Calu3 (cell line): ENCODE measurements at regions not wholly inside any gene's neighbourhood (a gene's known extent, or its start where the extent isn't known, plus 50 kb on each side); places are given as distances from the start of the nearest gene placed in this dataset.

Source experiments
- BruUV-seq: library from RNA; stranded (reverse); fragments of 400-500 nt; replicated peaks from 2 replicates; lab custom pipeline; 2021; lab: Mats Ljungman, UMichigan
- CTCF ChIA-PET: fragments of 300-600 bp; sonication (Branson Sonifier 250); formaldehyde crosslinking; loops from one replicate; lab custom pipeline; 2022; ENCODE audit warnings: antibody characterized with exemption; lab: Charles Lee
- DNase-seq: peaks from one replicate; pipeline ENCODE4 v3.0.0; 2022
- H3K27ac Mint-ChIP-seq: one replicate; pipeline ENCODE4 v1.8.0; 2022; ENCODE audit warnings: mixed read lengths; ENCODE audit not compliant: unreplicated experiment
- H3K27me3 Mint-ChIP-seq: one replicate; pipeline ENCODE4 v1.8.0; 2022; ENCODE audit warnings: mixed read lengths; ENCODE audit not compliant: unreplicated experiment
- H3K36me3 Mint-ChIP-seq: one replicate; pipeline ENCODE4 v1.8.0; 2022; ENCODE audit warnings: mild to moderate bottlenecking, moderate library complexity, mixed read lengths; ENCODE audit not compliant: insufficient read depth, unreplicated experiment
- H3K4me1 Mint-ChIP-seq: one replicate; pipeline ENCODE4 v1.8.0; 2022; ENCODE audit warnings: mild to moderate bottlenecking, low read depth, mixed read lengths; ENCODE audit not compliant: unreplicated experiment
- H3K4me3 Mint-ChIP-seq: one replicate; pipeline ENCODE4 v1.8.0; 2022; ENCODE audit warnings: mild to moderate bottlenecking, low read depth, moderate library complexity, mixed read lengths; ENCODE audit not compliant: unreplicated experiment
- H3K9me3 Mint-ChIP-seq: one replicate; pipeline ENCODE4 v1.8.0; 2022; ENCODE audit warnings: low read depth, mixed read lengths; ENCODE audit not compliant: unreplicated experiment
- CTCF ChIP-seq: fragments of 200-600 bp; IDR thresholded peaks from one replicate; pipeline ENCODE4 v1.8.0; 2022; ENCODE audit warnings: antibody characterized with exemption; ENCODE audit not compliant: unreplicated experiment
- intact Hi-C: fragments of 100-400 bp; cut with micrococcal nuclease; formaldehyde crosslinking; loops from one replicate; pipeline ENCODE4 v1.10.0; 2022; ENCODE audit not compliant: unreplicated experiment

DNA sequence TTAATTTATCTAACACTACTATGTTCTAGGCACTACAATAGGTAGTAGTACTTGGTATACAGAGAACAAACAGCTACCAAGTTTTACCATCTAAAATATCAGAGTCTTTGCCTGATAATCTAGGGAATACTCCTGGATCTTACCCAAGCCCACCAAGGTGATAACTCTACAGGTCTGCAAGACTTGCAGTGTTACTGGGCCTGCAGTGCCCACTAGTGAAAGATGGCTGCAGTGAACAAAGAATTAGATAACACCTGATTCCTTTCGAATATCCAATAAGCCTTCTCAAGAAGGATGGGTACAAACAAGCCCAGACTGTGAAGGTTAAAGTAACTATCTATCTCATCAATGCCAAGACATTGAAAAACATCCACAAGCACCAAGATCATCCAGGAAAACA lies 317.0 kb upstream of the DCBLD2 start:
- no peaks in the 10 kb centered on the region for H3K4me1 Mint-ChIP-seq
- no peak for DNase-seq
- H3K27ac Mint-ChIP-seq: no peak overlapping the region
- TF ChIP-seq CTCF: no peak
- no peak overlapping the region for H3K4me3 Mint-ChIP-seq
- H3K9me3 Mint-ChIP-seq: no peaks in the 10 kb centered on the region
- CTCF ChIA-PET: no interaction called here
- H3K36me3 Mint-ChIP-seq: no peaks in the 10 kb centered on the region
- BruUV-seq: no TSS peak
- no peaks in the 10 kb centered on the region for H3K27me3 Mint-ChIP-seq
- intact Hi-C loops: no loop called here

- intact Hi-C loops: no loop called here
Observed at GRCh38 chr3:99212969-99213368, 311.5 kb upstream of the DCBLD2 start.

GRCh38 chr3:99211309-99211708 lies 309.8 kb upstream of the DCBLD2 start:
- Mint-ChIP-seq H3K4me3 (no peak overlapping the region), H3K9me3 (peaks cover 3% of the 10 kb centered on the region), H3K27ac (no peak overlapping the region), H3K36me3 (no peaks in the 10 kb centered on the region), H3K27me3 (no peaks in the 10 kb centered on the region), H3K4me1 (no peaks in the 10 kb centered on the region)
- no peak for DNase-seq
- CTCF ChIA-PET: interaction anchor here (0.6 kb wide), 1 partner anchor 687 kb away, joined by 6 read pairs; no protein-coding TSS in a partner anchor
- intact Hi-C loops: no loop called here
- no TSS peak for BruUV-seq
- TF ChIP-seq CTCF: no peak

More at GRCh38 chr3:99212969-99213368, 311.5 kb upstream of the DCBLD2 start:
- no peak overlapping the region for H3K27ac Mint-ChIP-seq
- no peaks in the 10 kb centered on the region for H3K36me3 Mint-ChIP-seq
- no peaks in the 10 kb centered on the region for H3K27me3 Mint-ChIP-seq
- no peaks in the 10 kb centered on the region for H3K4me1 Mint-ChIP-seq
- TF ChIP-seq CTCF: no peak
- H3K9me3 Mint-ChIP-seq: peaks cover 3% of the 10 kb centered on the region
- DNase-seq: no peak
- no peak overlapping the region for H3K4me3 Mint-ChIP-seq
- BruUV-seq: no TSS peak
- CTCF ChIA-PET: interaction anchor here (1.9 kb wide), 1 partner anchor 12 kb away, joined by 4 read pairs; no protein-coding TSS in a partner anchor

DNA sequence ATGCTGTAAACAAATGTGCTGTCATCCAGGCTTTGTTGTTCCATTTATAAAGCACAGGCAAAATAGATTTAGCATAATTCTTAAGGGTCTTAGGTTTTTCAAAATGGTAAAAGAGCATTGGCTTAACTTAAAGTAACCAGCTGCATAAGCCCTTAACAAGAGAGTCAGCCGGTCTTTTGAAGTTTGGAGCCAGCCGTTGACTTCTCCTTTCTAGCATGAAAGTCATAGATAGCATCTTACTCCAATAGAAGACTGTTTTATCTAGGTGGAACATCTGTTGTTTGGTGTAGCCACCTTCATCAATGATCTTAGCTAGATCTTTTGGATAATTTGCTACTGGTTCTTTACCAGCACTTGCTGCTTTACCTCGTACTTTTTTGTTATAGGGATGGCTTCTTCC lies 297.5 kb upstream of the DCBLD2 start:
- CTCF ChIA-PET: no interaction called here
- no peak for TF ChIP-seq CTCF
- Mint-ChIP-seq H3K4me1 (no peaks in the 10 kb centered on the region), H3K4me3 (no peak overlapping the region), H3K9me3 (no peaks in the 10 kb centered on the region), H3K27ac (no peak overlapping the region), H3K36me3 (no peaks in the 10 kb centered on the region), H3K27me3 (no peaks in the 10 kb centered on the region)
- DNase-seq: no peak
- intact Hi-C loops: no loop called here
- BruUV-seq: no TSS peak
